IPS-NIHi7 (cell line): ENCODE measurements at regions not wholly inside any gene's neighbourhood (a gene's known extent, or its start where the extent isn't known, plus 50 kb on each side); places are given as distances from the start of the nearest gene placed in this dataset.
"Not testable (repeated sequence)": the region's sequence is repeated elsewhere in the genome, so short reads cannot be mapped to it uniquely, and the experiment has no call there.

ENCODE experiments used
- DNase-seq: peaks from one replicate; pipeline ENCODE4 v3.0.0; 2012; ENCODE audit warnings: mixed read lengths; ENCODE audit errors: extremely low spot score

DNA sequence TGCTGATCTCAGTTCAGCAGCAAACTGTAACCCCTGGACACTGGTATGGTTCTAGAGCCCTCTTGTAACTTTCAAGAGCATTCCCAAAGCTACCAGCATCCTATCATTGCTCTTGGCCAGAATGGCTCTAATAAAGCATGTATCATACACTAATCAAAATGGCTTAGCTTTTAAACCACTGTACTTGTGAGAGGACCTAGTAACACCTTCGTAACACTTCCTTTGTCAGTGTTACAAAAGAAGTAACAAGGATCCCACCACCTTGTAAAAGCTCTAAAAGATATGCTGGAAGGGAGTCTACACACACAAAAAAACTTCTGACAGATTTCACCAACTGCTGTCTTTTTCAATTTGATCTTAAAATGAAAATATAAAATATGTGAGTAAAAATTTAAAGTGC lies 144.7 kb downstream of the ALOX5 start:
- no peak for DNase-seq

GRCh38 chr10:45515630-45516029 lies 141.6 kb downstream of the ALOX5 start:
- DNase-seq: peak; percentile 12

GRCh38 chr10:45514291-45515270 lies 140.6 kb downstream of the ALOX5 start:
- DNase-seq: no peak

- DNase-seq: no peak
Measured at GRCh38 chr10:45513551-45513950, 139.5 kb downstream of the ALOX5 start.

- DNase-seq: not testable (repeated sequence)
Measured at GRCh38 chr10:45511926-45512325, 137.9 kb downstream of the ALOX5 start.

DNA sequence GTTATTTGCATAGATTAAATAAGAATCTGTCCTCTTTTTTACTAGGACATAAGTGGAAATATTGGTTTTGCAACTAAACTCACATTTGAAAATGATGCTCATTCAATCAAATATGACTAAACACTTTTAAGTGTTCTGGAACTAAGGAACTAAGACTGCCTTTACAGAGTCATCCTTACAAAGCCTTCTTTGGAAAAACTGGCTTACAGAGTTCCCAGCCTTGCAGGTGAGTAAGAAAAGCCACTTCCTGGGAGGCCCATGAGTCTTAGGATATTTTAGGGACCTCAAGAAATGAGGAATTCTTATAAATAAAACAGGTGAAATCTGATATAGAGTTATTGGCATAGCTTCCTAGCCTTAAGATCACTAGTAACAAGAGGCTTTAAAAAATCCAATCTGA lies 135.5 kb downstream of the ALOX5 start:
- DNase-seq: no peak

DNA sequence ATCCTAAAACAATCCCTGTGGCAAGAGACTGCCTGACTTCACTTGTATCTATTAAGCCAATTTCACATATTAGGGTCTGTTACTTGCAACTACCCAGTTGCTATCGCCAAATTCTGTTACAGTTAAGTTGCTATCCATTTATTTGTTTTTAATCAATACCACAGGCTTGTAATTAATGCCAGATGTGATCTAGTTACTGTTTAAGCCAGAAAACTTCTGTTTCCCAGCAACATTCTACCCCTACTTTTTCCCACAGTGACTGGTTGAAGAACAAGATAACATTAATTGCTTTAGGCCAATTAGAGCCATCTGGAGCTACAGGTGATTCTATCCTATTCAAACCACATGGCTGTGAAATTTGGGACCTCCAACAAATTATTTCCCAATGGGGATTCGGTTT lies 131.3 kb downstream of the ALOX5 start:
- no peak for DNase-seq

DNA sequence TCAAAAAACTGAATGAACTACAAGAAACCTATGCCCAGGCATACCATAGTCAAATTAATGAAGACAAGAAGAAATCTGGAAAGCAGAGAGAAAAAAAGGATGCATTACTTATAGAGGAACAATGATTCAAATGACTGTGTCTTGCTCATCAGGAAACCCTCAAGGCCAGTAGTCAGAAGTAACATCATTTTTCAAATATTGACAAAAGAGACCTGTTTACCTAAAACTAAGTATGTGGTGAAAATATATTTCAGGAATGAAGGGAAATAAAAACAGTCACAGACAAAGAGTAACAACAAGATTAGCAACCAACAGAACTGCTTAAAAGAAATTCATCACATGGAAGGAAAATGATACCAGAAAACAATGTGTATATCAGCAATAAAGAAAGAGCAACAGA lies 128.4 kb downstream of the ALOX5 start:
- DNase-seq: no peak

GRCh38 chr10:45501791-45502190 lies 127.8 kb downstream of the ALOX5 start:
- no peak for DNase-seq

DNA sequence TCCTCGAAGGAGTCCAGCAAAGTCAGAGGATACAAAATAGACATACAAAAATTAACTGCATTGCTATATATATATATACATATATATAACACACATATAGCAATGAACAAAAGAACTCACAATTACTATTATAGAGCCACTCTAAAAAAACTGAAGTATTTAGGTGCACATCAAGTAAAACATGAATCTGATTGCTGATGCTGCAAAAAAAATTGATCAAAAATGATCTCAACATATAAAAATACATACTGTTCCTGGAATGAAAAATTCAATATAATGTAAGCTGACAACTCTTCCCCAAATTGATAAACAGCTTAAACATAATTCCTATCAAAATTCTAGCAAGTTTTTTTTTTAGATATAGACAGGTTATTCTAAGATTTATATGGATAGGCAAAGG lies 126.8 kb downstream of the ALOX5 start:
- no peak for DNase-seq

DNA sequence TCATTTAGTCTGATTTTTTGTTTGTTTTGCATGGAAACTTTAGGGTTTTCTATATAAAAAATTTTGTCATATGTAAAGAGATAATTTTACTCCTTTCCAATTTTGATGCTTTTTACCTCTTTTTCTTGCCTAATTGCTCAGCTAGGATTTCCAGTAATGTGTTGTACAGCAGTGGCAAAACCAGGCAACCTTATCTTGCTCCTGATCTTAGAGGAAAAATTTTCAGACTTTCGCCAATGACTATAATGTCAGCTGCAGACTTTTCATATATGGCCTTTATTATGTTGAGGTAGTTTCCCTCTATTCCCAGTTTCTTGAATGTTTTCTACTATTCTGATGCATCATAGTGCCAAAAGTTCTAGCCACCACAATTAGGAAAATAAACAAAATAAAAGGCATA lies 126.3 kb downstream of the ALOX5 start:
- no peak for DNase-seq

- no peak for DNase-seq
Measured at GRCh38 chr10:45495438-45496152, 121.6 kb downstream of the ALOX5 start.
